Neural progenitor cell (in vitro differentiated cells): ENCODE measurements at regions not wholly inside any gene's neighbourhood (a gene's known extent, or its start where the extent isn't known, plus 50 kb on each side); places are given as distances from the start of the nearest gene placed in this dataset.
A peak's percentile ranks its signal among the peaks of the same experiment; 100 is the strongest.
"Not testable (repeated sequence)": the region's sequence is repeated elsewhere in the genome, so short reads cannot be mapped to it uniquely, and the experiment has no call there.

Experiments
- DNase-seq: peaks from one replicate; pipeline ENCODE4 v3.0.0-alpha.2; 2016; ENCODE audit warnings: low spot score
- H2AFZ ChIP-seq: fragments of 200-600 bp; sonication (generic); replicated peaks from 2 replicates; pipeline ENCODE4 v1.6.1; 2016; ENCODE audit warnings: antibody characterized with exemption
- H3F3A ChIP-seq: fragments of 200-600 bp; sonication (generic); 2 replicates; pipeline ENCODE4 v1.6.1; 2016; ENCODE audit warnings: antibody characterized with exemption, low read depth
- H3K27ac ChIP-seq: fragments of 200-600 bp; sonication (generic); 2 replicates; pipeline ENCODE4 v1.5.1; 2016; ENCODE audit warnings: mild to moderate bottlenecking
- H3K27me3 ChIP-seq: fragments of 200-600 bp; sonication (generic); 2 replicates; pipeline ENCODE4 v1.6.1; 2016; ENCODE audit warnings: mild to moderate bottlenecking, moderate library complexity
- H3K36me3 ChIP-seq: fragments of 200-600 bp; sonication (generic); 2 replicates; pipeline ENCODE4 v1.5.1; 2016
- H3K4me1 ChIP-seq: fragments of 200-600 bp; sonication (generic); 2 replicates; pipeline ENCODE4 v1.6.1; 2016; ENCODE audit warnings: mixed run types
- H3K4me2 ChIP-seq: fragments of 200-600 bp; sonication (generic); 2 replicates; pipeline ENCODE4 v1.6.1; 2016
- H3K4me3 ChIP-seq: fragments of 200-600 bp; sonication (generic); 2 replicates; pipeline ENCODE4 v1.5.1; 2016
- H3K79me2 ChIP-seq: fragments of 200-600 bp; sonication (generic); 2 replicates; pipeline ENCODE4 v1.6.1; 2016; ENCODE audit warnings: low read depth
- H3K9ac ChIP-seq: fragments of 200-600 bp; sonication (generic); 2 replicates; pipeline ENCODE4 v1.6.1; 2016
- H3K9me3 ChIP-seq: fragments of 200-600 bp; sonication (generic); 2 replicates; pipeline ENCODE4 v1.5.1; 2016; ENCODE audit warnings: low read depth
- H4K20me1 ChIP-seq: fragments of 200-600 bp; sonication (generic); 2 replicates; pipeline ENCODE4 v1.6.1; 2016; ENCODE audit warnings: low read depth
- H3K27ac Mint-ChIP-seq: 3 replicates; pipeline ENCODE4 v1.8.0; 2021; ENCODE audit warnings: mixed read lengths
- H3K27me3 Mint-ChIP-seq: 2 replicates; pipeline ENCODE4 v1.8.0; 2022; ENCODE audit warnings: low read depth, mild to moderate bottlenecking, inconsistent platforms, moderate library complexity, mixed read lengths; ENCODE audit not compliant: insufficient read depth
- H3K36me3 Mint-ChIP-seq: 3 replicates; pipeline ENCODE4 v1.8.0; 2021; ENCODE audit warnings: mixed read lengths
- H3K4me1 Mint-ChIP-seq: 3 replicates; pipeline ENCODE4 v1.8.0; 2021; ENCODE audit warnings: mixed read lengths
- H3K4me3 Mint-ChIP-seq: 3 replicates; pipeline ENCODE4 v1.8.0; 2021; ENCODE audit warnings: mild to moderate bottlenecking, moderate library complexity, mixed read lengths
- H3K9me3 Mint-ChIP-seq: 3 replicates; pipeline ENCODE4 v1.8.0; 2020; ENCODE audit warnings: mixed read lengths
- CTCF ChIP-seq: fragments of 200-600 bp; sonication (generic); IDR thresholded peaks from 2 replicates; pipeline ENCODE4 v1.5.1; 2017; ENCODE audit warnings: antibody characterized with exemption, mild to moderate bottlenecking
- EZH2 ChIP-seq: fragments of 200-600 bp; sonication (generic); IDR thresholded peaks from 2 replicates; pipeline ENCODE4 v1.6.1; 2017; ENCODE audit warnings: antibody characterized with exemption, mild to moderate bottlenecking, moderate library complexity
- EZH2phosphoT487 ChIP-seq: fragments of 200-600 bp; sonication (generic); IDR thresholded peaks from 2 replicates; pipeline ENCODE4 v1.6.1; 2017; ENCODE audit warnings: antibody characterized with exemption

- Histone ChIP-seq H2AFZ (no peak overlapping the region), H3K4me1 (peaks cover 28% of the 10 kb centered on the region), H3K36me3 (peaks cover 7% of the 10 kb centered on the region), H3F3A (no peaks in the 10 kb centered on the region), H3K27me3 (no peaks in the 10 kb centered on the region), H3K27ac (no peak overlapping the region), H3K4me2 (no peak overlapping the region), H3K79me2 (no peaks in the 10 kb centered on the region), H3K9ac (no peak overlapping the region), H3K4me3 (no peak overlapping the region), H3K9me3 (no peaks in the 10 kb centered on the region), H4K20me1 (no peaks in the 10 kb centered on the region)
- DNase-seq, result no peak
- Mint-ChIP-seq H3K36me3 (no peaks in the 10 kb centered on the region), H3K9me3 (no peaks in the 10 kb centered on the region), H3K27me3 (no peaks in the 10 kb centered on the region), H3K4me1 (peaks cover 18% of the 10 kb centered on the region), H3K27ac (no peak overlapping the region), H3K4me3 (no peak overlapping the region)
- no peak for TF ChIP-seq EZH2phosphoT487
- TF ChIP-seq CTCF, result no peak
- TF ChIP-seq EZH2, result no peak
These were observed 692.4 kb downstream of the C6orf118 start for GRCh38 chr6:164616917-164617524.

- Mint-ChIP-seq H3K4me3 (no peak overlapping the region), H3K9me3 (no peaks in the 10 kb centered on the region), H3K27ac (no peak overlapping the region), H3K27me3 (no peaks in the 10 kb centered on the region), H3K4me1 (peaks cover 4% of the 10 kb centered on the region), H3K36me3 (no peaks in the 10 kb centered on the region)
- no peak overlapping the region for H3K4me2 ChIP-seq
- no peaks in the 10 kb centered on the region for H3F3A ChIP-seq
- H3K79me2 ChIP-seq, result no peaks in the 10 kb centered on the region
- H3K27ac ChIP-seq, result no peak overlapping the region
- peaks cover 7% of the 10 kb centered on the region for H3K36me3 ChIP-seq
- H3K4me1 ChIP-seq, result peaks cover 16% of the 10 kb centered on the region
- DNase-seq, result peak; percentile 33
- H2AFZ ChIP-seq, result no peak overlapping the region
- no peak overlapping the region for H3K9ac ChIP-seq
- peak; percentile 21 for TF ChIP-seq CTCF
- TF ChIP-seq EZH2phosphoT487, result no peak
- no peaks in the 10 kb centered on the region for H3K27me3 ChIP-seq
- H4K20me1 ChIP-seq, result no peaks in the 10 kb centered on the region
- H3K9me3 ChIP-seq, result no peaks in the 10 kb centered on the region
- no peak overlapping the region for H3K4me3 ChIP-seq
These were observed 696.7 kb downstream of the C6orf118 start for GRCh38 chr6:164612751-164613150.

- not testable (repeated sequence) for H3K27ac Mint-ChIP-seq, H3K9me3 ChIP-seq, H3K27me3 Mint-ChIP-seq, DNase-seq, H3K4me3 ChIP-seq, H4K20me1 ChIP-seq, H3K79me2 ChIP-seq, H3K9me3 Mint-ChIP-seq, H3K36me3 ChIP-seq, H3K27ac ChIP-seq, H3K4me3 Mint-ChIP-seq, H3K4me1 Mint-ChIP-seq, H3K36me3 Mint-ChIP-seq, H3K4me2 ChIP-seq, H2AFZ ChIP-seq, H3F3A ChIP-seq, H3K9ac ChIP-seq, H3K27me3 ChIP-seq
- peaks cover 14% of the 10 kb centered on the region for H3K4me1 ChIP-seq
These were observed 698.5 kb downstream of the C6orf118 start for GRCh38 chr6:164610859-164611258.

GRCh38 chr6:164602415-164602814 lies 707.0 kb downstream of the C6orf118 start:
- H3K27me3 Mint-ChIP-seq, H4K20me1 ChIP-seq, H3K27ac ChIP-seq, H3K36me3 Mint-ChIP-seq, H3K79me2 ChIP-seq, H3F3A ChIP-seq, H3K4me2 ChIP-seq, H3K4me1 ChIP-seq, H3K4me3 Mint-ChIP-seq, H2AFZ ChIP-seq, H3K9me3 Mint-ChIP-seq, H3K4me1 Mint-ChIP-seq, H3K36me3 ChIP-seq, H3K27ac Mint-ChIP-seq, H3K9me3 ChIP-seq, H3K4me3 ChIP-seq, H3K9ac ChIP-seq, H3K27me3 ChIP-seq, DNase-seq: not testable (repeated sequence)
